Upper lobe of left lung (tissue), 4 donors: ENCODE measurements at regions not wholly inside any gene's neighbourhood (a gene's known extent, or its start where the extent isn't known, plus 50 kb on each side); places are given as distances from the start of the nearest gene placed in this dataset.
A peak's percentile ranks its signal among the peaks of the same experiment; 100 is the strongest.

Experiments
- CTCF ChIP-seq, 6 experiments: fragments of 450-650 bp in 4 of 6; fragments of 200-600 bp in 2 of 6; sonication (generic) in 2 of 6; IDR thresholded peaks; one replicate each; pipeline ENCODE4 v1.5.1; 2016 to 2019; ENCODE audit warnings: antibody characterized with exemption in 6 of 6
- EP300 ChIP-seq, 4 donors: sonication (generic); formaldehyde crosslinking; IDR thresholded peaks; one replicate each; pipeline ENCODE4 v1.5.1; 2017; ENCODE audit warnings: antibody characterized with exemption in 4 of 4, control low read depth in 2 of 4
- POLR2A ChIP-seq, 4 donors: fragments of 450-650 bp; IDR thresholded peaks; one replicate each; pipeline ENCODE4 v1.5.1; 2016 to 2017; ENCODE audit warnings: antibody characterized with exemption in 4 of 4, mild to moderate bottlenecking in 2 of 4

- TF ChIP-seq CTCF (IDR thresholded peaks at IDR 0.05) (no peak), POLR2A (IDR thresholded peaks at IDR 0.05) (no peak), EP300 (IDR thresholded peaks at IDR 0.05) (peak in 1 of 4 donors; percentile 12)
These were observed 52.5 kb downstream of the ARHGAP35 start for GRCh38 chr19:46913198-46913851.
